GM13976 (cell line): ENCODE measurements at regions not wholly inside any gene's neighbourhood (a gene's known extent, or its start where the extent isn't known, plus 50 kb on each side); places are given as distances from the start of the nearest gene placed in this dataset.

Experiments
- DNase-seq: peaks from one replicate; pipeline ENCODE4 v3.0.0; 2012; ENCODE audit warnings: low spot score
- CTCF ChIP-seq: IDR thresholded peaks from 2 replicates; pipeline ENCODE4 v1.5.1; 2012; ENCODE audit warnings: borderline replicate concordance, mild to moderate bottlenecking; ENCODE audit not compliant: insufficient read depth; ENCODE audit errors: extremely low read depth, missing control alignments, control extremely low read depth
- in situ Hi-C: fragments of 300-500 bp; cut with MboI; formaldehyde crosslinking; loops from one replicate; pipeline ENCODE4 v1.12.0; 2022; ENCODE audit warnings: low sequenced_read_pairs, mixed read lengths, inconsistent platforms; ENCODE audit not compliant: unreplicated experiment

GRCh38 chr1:194533641-194534040 lies 1347.2 kb upstream of the B3GALT2 start:
- TF ChIP-seq CTCF: no peak
- in situ Hi-C loops: no loop called here
- no peak for DNase-seq

- in situ Hi-C loops: no loop called here
- TF ChIP-seq CTCF: no peak
- no peak for DNase-seq
Measured at GRCh38 chr1:194517567-194517966, 1331.2 kb upstream of the B3GALT2 start.

- in situ Hi-C loops: no loop called here
- DNase-seq: no peak
- no peak for TF ChIP-seq CTCF
Measured at GRCh38 chr1:194515916-194516315, 1329.5 kb upstream of the B3GALT2 start.

- TF ChIP-seq CTCF: no peak
- DNase-seq: no peak
- in situ Hi-C loops: no loop called here
Measured at GRCh38 chr1:194512957-194513356, 1326.5 kb upstream of the B3GALT2 start.

- in situ Hi-C loops: no loop called here
- TF ChIP-seq CTCF: no peak
- no peak for DNase-seq
Measured at GRCh38 chr1:194512345-194512744, 1325.9 kb upstream of the B3GALT2 start.

GRCh38 chr1:194503209-194503608 lies 1316.8 kb upstream of the B3GALT2 start:
- TF ChIP-seq CTCF: no peak

GRCh38 chr1:194495434-194495833 lies 1309.0 kb upstream of the B3GALT2 start:
- DNase-seq: no peak
- in situ Hi-C loops: no loop called here
- TF ChIP-seq CTCF: no peak

More at GRCh38 chr1:194503209-194503608, 1316.8 kb upstream of the B3GALT2 start:
- DNase-seq: no peak
- in situ Hi-C loops: no loop called here
